Fibroblast of the conjunctiva (primary cell): ENCODE measurements at regions not wholly inside any gene's neighbourhood (a gene's known extent, or its start where the extent isn't known, plus 50 kb on each side); places are given as distances from the start of the nearest gene placed in this dataset.
"Not testable (repeated sequence)": the region's sequence is repeated elsewhere in the genome, so short reads cannot be mapped to it uniquely, and the experiment has no call there.

Experiments used
- DNase-seq: peaks from one replicate; pipeline ENCODE4 v3.0.0-alpha.2; 2010; ENCODE audit warnings: low read depth

- DNase-seq = no peak
These were observed 942.2 kb downstream of the CNTNAP5 start for GRCh38 chr2:124967325-124967724.

DNA sequence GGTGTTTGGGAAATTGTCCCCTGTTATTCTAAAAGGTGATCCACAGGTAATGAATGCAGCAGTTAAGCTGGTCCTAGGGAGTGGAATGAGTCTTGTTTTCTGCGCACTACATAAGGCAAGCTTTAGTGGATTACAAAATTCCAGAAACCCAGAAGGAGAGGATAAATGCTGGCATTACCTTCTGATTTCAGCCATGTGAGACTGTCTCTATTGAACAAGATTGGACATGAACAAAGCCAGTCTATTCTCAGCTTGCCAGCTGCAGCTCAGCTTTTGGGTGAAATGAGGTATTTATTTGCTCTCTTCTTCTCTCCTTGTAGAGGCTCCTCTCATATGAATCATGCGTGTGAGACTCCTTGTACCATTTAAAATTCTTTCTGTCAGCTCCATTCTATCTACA is 944.9 kb downstream of the CNTNAP5 start:
- DNase-seq = no peak

GRCh38 chr2:124973396-124973795 is 948.3 kb downstream of the CNTNAP5 start:
- no peak for DNase-seq

DNA sequence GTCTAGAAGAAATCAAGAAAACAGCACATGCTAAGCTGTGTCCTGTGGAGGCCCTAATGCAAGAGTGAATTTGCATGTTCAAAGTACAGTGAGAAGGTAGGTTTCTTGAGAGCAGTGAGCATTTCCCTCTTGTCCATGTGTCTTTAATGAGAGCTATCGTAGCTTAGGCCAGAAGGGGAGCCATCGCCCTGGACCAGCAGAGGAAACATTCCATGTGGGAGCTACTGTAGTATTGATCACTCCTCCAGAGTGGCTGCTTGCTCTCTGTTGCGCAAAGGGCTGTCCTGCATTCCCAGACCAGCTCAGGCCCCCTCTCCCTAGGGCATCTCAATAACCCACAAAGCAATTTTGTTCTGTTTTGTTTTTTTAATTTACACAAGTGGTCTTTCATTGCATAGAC is 950.1 kb downstream of the CNTNAP5 start:
- DNase-seq = no peak

DNA sequence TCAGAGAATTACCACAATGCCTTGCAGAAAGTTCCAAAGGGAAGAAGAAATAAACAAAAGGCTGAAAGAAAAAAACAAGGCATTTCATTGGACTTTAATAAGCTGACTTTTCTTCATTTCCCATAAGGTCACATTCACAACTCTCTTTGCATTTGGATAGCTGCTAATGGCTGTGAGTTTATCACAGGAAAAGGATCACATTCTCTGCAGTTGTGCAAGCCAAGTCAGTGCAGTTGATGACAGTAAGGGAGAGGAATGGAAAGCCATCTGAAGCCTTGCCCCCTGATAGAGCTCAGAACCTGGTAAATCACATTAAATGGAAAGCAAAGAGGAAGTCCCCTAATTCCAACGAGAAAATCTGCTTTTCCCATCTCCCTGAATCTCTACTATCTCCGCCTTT is 950.6 kb downstream of the CNTNAP5 start:
- DNase-seq = no peak

GRCh38 chr2:124978597-124978996 is 953.5 kb downstream of the CNTNAP5 start:
- DNase-seq = no peak

GRCh38 chr2:124983595-124983994 is 958.5 kb downstream of the CNTNAP5 start:
- DNase-seq = no peak

DNA sequence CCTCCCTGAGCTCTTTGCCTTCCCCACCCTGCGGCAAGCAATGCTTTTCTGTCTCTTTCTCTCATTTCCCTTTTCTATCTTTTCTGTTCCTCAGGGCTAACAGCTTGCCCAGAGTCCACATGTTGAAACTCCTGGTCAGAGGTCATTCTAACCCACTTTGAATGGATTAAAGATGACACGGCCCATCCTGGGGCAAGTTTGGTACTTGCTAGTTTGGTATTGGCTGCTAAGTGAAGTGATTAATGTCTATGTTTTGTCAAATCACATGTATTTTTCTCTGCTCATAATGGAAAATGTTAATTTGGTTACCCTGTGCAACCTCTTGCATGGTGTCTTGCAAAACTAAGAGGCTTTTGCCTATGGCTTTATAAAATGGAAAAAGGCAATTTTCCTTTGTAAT is 960.2 kb downstream of the CNTNAP5 start:
- peak; percentile 8 for DNase-seq

GRCh38 chr2:124986136-124986535 is 961.0 kb downstream of the CNTNAP5 start:
- DNase-seq = no peak

GRCh38 chr2:124986870-124987269 is 961.8 kb downstream of the CNTNAP5 start:
- DNase-seq = not testable (repeated sequence)

GRCh38 chr2:124987436-124987835 is 962.3 kb downstream of the CNTNAP5 start:
- not testable (repeated sequence) for DNase-seq

- no peak for DNase-seq
These were observed 963.0 kb downstream of the CNTNAP5 start for GRCh38 chr2:124988111-124988510.

DNA sequence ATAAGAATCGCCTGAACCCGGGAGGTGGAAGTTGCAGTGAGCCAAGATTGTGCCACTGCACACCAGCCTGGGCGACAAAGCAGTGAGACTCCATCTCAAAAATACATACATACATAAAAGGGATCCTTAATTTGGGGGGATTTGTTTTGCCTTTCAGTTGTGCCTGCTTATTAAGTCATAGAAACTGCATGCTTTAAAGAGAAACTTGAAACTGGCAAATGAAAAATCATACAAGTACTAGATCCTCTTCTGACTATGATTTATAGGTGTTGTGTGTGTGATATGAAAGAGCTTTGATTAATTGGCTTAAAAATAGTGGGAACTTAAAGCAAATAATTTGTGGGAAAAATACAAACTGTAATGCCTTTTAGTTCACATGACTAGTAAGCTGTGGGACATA is 963.7 kb downstream of the CNTNAP5 start:
- DNase-seq = no peak

GRCh38 chr2:124993809-124994208 is 968.7 kb downstream of the CNTNAP5 start:
- DNase-seq = no peak

DNA sequence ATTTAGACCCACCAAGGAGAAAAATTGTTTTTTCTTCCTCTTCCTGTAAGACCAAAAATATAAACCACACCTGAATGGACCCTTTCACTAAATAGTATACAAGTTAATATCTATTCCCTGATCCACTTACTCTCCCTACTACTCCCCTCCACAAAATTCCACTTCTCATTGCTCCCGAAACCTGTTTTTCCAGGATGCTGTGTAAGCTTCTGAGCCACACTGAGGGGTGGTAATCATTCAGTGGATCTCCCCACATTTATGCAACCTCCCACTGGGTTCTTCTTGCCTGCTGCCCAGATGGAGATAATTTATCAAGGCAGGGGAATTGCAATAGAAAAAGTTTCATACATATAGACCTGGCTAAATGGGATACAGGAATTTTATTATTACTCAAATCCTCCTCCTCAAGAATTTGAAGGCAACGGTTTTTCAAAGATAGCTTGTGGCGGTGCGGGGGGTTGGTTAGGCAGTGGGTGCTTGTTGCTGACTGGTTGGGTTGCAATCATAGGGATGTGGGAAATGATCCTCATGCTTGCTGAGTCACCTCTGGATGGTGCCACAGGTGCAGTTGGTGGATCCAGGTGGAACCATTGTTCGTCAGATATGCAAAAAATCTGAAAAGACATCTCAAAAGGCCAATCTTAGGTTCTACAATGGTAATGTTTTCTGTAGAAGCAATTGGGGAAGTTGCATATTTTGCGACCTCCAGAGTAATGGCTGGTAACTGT is 970.3 kb downstream of the CNTNAP5 start:
- no peak for DNase-seq

GRCh38 chr2:124996406-124996805 is 971.3 kb downstream of the CNTNAP5 start:
- DNase-seq = no peak

DNA sequence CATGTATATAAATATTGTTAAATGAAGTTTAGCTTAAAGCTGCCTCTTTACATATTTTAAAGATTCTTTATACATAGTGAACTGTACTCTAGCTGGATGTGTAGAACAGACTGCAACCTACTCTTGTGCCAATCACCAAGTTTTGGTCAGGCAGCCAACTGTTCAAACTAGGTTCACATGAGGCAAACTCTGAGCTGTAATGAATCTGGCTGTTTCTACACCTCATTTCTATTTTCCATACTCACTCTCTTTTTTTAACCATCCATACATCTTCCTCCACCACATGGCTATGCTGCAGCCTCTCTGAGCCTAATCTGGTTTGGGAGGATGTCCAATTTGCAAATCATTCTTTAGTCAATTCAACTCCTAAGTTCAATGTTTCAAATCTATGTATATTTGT is 974.8 kb downstream of the CNTNAP5 start:
- no peak for DNase-seq

DNA sequence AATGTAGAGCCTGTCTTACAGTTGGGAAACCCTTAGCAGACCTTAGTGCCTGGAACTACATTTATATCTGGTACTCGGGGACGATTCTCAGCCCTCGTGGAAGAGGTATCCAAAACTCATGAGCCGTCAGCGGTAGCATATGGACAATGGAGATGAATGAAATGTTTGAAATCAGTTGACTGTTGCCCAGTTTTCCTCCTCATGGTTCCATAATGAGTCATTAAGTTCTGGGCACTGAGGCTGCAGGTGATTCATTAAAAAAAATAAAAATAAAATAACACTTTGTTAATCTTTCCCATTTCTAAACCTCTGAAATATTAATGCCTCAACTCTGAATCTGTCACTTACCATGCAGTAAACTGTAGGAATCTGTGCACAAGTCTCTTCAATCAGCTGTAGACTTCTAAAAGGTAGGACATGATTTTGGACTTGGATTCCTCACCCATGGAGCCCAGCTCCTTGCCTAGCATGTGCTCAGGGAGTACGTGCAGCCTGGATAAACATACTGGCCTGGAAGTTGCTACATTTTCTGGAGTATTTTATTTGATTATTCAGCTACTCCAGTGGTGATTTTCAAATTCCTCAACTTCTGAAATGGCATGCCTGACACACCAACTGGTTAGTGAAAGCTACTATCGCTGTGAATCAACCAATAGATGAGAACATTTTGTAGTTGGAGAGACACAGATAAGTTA is 979.2 kb downstream of the CNTNAP5 start:
- no peak for DNase-seq

- DNase-seq = no peak
These were observed 981.6 kb downstream of the CNTNAP5 start for GRCh38 chr2:125006676-125007075.

- DNase-seq = not testable (repeated sequence)
These were observed 1003.6 kb downstream of the CNTNAP5 start for GRCh38 chr2:125028721-125029120.

DNA sequence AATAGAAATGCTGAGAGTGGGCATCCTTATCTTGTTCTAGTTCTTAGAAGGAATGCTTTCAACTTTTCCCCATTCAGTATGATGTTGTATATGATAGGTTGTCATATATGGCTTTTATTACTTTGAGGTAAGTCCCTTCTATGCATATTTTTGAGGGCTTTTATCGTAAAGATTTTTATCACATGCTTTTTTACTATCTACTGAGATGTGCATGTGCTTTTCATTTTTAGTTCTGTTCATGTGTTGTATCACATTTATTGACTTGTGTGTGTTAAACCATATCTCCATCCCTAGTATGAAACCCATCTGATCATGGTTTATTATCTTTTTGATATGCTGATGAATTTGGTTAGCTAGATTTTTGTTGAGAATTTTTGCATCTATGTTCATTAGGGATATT is 1008.8 kb downstream of the CNTNAP5 start:
- DNase-seq = no peak

DNA sequence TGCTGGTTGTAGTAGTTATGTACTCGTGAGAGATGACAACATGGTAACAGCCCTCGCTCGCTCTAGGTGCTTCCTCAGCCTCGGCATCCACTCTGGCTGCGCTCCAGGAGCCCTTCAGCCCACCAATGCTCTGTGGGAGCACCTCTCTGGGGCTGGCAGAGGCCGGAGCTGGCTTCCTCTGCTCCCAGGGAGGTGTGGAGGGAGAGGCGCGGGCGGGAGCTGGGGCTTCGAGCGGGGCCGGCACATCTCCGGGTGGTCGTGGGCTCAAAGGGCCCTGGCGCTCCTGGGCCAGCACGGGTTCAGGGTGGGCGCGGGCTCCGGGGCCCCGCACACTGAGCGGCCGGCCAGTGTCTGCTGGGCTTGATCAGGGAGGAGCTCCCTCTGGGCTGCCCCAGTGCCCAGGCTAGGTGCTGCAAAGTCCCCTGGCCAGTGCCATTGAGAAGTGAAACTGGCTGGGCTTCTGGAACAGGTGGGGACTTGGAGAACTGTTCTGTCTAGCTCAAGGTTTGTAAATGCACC is 1012.1 kb downstream of the CNTNAP5 start:
- DNase-seq = no peak

DNA sequence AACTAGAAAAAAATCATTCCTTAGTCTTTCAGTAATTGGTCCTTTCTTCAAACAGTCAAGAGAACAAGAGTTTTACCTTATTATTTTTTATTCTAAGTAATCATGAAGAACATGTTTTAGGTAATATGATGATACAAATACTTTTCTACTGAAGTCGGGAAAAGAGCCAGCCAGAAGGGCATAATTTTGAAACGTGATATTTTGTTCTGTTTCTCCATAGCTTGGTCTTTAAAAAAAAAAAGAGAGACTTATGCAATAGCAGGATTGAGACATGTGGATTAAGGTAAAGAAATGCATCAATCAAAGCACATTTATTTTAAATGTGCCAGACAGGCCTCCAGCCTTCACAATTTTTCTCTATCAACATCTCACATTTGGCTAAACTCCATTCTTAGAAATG is 1016.8 kb downstream of the CNTNAP5 start:
- DNase-seq = no peak

DNA sequence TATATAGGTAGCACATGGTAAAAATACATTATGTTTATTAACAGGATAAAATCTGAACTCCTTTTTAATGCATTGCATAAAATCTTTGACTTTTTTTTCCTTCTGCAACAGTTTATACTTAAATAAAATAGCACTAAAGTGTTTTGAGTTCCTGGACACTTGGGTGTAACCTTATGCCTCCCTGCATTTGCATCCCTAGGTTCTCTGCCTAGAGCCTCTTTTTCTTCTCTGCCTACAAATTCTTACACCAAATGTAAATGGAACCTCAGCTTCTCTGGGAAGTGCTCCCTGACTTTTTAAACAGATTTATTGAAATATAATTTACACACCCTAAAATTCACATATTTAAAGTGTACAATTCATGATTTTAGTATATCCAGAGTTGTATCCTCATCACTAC is 1017.6 kb downstream of the CNTNAP5 start:
- DNase-seq = no peak
